Lower lobe of right lung (tissue), 2 donors: ENCODE measurements at regions not wholly inside any gene's neighbourhood (a gene's known extent, or its start where the extent isn't known, plus 50 kb on each side); places are given as distances from the start of the nearest gene placed in this dataset.

Experiments used
- ATAC-seq, 2 donors: fragments of 200-7000 bp; cut with Tn5 transposase; one replicate each; pipeline ENCODE4 v1.9.1; 2020 to 2022; ENCODE audit warnings: mild to moderate bottlenecking in 2 of 2, moderate library complexity in 2 of 2
- DNase-seq: peaks from one replicate; pipeline ENCODE4 v3.0.0-alpha.2; 2020
- H3K27ac ChIP-seq: fragments of 200-600 bp; one replicate; pipeline ENCODE4 v1.8.0; 2022
- H3K27me3 ChIP-seq: fragments of 200-600 bp; one replicate; pipeline ENCODE4 v1.8.0; 2022; ENCODE audit warnings: low read depth
- H3K36me3 ChIP-seq: fragments of 200-600 bp; one replicate; pipeline ENCODE4 v1.8.0; 2022; ENCODE audit warnings: mild to moderate bottlenecking
- H3K4me1 ChIP-seq: fragments of 200-600 bp; one replicate; pipeline ENCODE4 v1.8.0; 2022
- H3K4me3 ChIP-seq: fragments of 200-600 bp; one replicate; pipeline ENCODE4 v1.8.0; 2022; ENCODE audit warnings: mild to moderate bottlenecking
- H3K9me3 ChIP-seq: fragments of 200-600 bp; one replicate; pipeline ENCODE4 v1.8.0; 2022
- CTCF ChIP-seq: fragments of 200-600 bp; IDR thresholded peaks from one replicate; pipeline ENCODE4 v1.8.0; 2022; ENCODE audit warnings: antibody characterized with exemption, mild to moderate bottlenecking
- intact Hi-C: fragments of 100-400 bp; cut with DNase I; formaldehyde crosslinking; loops from one replicate; pipeline ENCODE4 v1.11.0; 2022
- donor health status: DM: no; HTN: yes; CAD: no; lungs with severe emphysema.

DNA sequence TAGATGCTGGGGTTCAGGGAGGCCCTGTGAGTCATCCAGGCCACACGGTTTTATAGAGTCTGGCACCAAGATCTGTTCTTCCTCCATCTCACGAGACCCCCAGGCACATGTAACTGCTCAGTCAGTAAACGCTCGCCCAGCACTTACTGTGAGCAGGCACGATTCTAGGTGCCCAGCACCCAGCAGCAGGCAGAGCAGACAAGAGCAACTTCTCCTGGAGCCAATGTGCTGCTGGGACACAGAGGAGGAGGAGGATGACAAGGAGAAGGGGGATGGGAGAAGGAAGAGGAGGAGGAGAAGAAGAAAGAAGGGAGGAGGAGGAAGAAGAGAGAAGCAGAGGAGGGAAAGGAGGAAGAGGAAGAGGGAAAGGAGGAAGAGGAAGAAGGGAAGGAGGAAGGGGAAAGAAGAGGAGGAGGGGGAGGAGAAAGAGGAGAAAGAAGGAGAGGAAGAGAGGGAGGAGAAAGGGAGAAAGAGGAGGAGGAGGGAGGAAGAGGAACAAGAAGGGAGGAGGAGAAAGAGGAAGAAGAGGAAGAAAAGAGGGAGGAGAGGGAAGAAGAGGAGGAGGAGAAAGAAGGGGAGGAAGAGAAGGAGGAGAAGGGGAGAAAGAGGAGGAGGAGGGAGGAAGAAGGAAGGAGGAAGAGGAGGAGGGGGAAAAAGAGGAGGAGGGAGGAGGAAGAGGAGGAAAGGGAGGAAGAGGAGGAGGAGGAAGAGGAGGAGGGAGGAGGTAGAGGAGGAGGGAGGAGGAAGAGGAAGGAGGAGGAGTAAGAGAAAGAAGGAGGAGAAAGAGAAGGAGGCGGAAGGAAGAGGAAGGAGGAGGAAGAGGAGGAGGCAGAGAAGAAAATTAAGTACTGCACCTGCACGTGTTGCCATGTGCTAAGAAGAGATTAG lies 77.6 kb upstream of the RTL6 start:
- Histone ChIP-seq H3K27me3 (peaks cover 19% of the 10 kb centered on the region), H3K4me3 (no peak overlapping the region), H3K27ac (no peak overlapping the region), H3K4me1 (no peaks in the 10 kb centered on the region), H3K36me3 (no peaks in the 10 kb centered on the region), H3K9me3 (no peaks in the 10 kb centered on the region)
- DNase-seq (no peak), ATAC-seq (no peak)
- intact Hi-C loops, result no loop called here
- TF ChIP-seq CTCF, result no peak

GRCh38 chr22:44574640-44575380 lies 76.8 kb upstream of the RTL6 start:
- no peak for ATAC-seq

GRCh38 chr22:44574057-44574639 lies 76.1 kb upstream of the RTL6 start:
- intact Hi-C loops, result no loop called here
- H3K36me3 ChIP-seq, result no peaks in the 10 kb centered on the region

More at GRCh38 chr22:44574640-44575380, 76.8 kb upstream of the RTL6 start:
- Histone ChIP-seq H3K27me3 (peaks cover 21% of the 10 kb centered on the region), H3K27ac (no peak overlapping the region), H3K4me3 (no peak overlapping the region), H3K9me3 (no peaks in the 10 kb centered on the region), H3K36me3 (no peaks in the 10 kb centered on the region), H3K4me1 (no peaks in the 10 kb centered on the region)
- no peak for DNase-seq
- intact Hi-C loops, result no loop called here
- no peak for TF ChIP-seq CTCF

GRCh38 chr22:44573451-44573850 lies 75.4 kb upstream of the RTL6 start:
- Histone ChIP-seq H3K4me1 (no peaks in the 10 kb centered on the region), H3K27ac (no peak overlapping the region), H3K36me3 (no peaks in the 10 kb centered on the region), H3K4me3 (no peak overlapping the region), H3K9me3 (no peaks in the 10 kb centered on the region), H3K27me3 (peaks cover 20% of the 10 kb centered on the region)
- no peak for TF ChIP-seq CTCF
- no peak for ATAC-seq
- intact Hi-C loops, result no loop called here
- DNase-seq, result no peak

More at GRCh38 chr22:44574057-44574639, 76.1 kb upstream of the RTL6 start:
- DNase-seq (no peak), ATAC-seq (peak; percentile 46 to 71)
- TF ChIP-seq CTCF, result no peak
- H3K27ac ChIP-seq, result no peak overlapping the region
- H3K4me3 ChIP-seq, result no peak overlapping the region
- no peaks in the 10 kb centered on the region for H3K9me3 ChIP-seq
- H3K4me1 ChIP-seq, result no peaks in the 10 kb centered on the region
- peaks cover 21% of the 10 kb centered on the region for H3K27me3 ChIP-seq

DNA sequence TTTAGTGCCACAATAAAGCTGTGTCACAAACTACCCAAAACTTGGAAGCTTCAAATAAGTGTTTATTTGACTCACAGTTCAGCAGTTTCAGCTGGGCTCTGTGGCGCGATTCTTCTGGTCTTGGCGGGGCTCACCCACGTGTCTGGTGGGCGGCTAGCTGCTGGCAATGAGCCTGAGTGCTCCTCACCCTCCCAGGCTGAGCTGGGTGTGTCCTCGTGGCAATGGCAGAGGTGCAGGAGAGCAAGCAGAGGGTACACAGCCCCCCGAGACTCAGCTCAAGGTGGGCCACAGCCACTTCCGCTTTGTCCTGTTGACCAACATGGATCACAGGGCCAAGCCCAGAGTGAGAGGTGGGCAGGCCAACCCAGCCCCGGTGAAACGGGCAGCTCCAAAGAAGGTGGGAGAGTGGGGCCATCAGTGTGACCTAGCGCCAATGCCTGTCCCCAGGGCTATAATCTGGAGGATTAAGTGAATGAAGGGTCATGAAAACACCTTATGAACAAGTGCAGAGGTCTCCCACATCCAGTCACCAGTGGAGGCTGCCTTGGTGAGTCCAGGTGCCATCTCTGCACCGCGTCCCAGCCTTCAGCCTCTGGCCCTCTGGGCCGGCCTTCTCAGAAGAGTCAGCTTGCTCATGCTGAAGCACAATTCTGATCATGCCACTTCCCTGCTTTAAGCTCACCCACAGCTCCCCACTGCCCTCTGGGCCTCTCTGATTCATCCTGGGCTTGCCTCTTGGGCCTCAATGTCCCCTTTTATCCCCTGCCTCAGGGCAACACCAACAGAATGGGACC lies 74.6 kb upstream of the RTL6 start:
- no peak overlapping the region for H3K27ac ChIP-seq
- no peak for TF ChIP-seq CTCF

More for the DNA sequence above, 74.6 kb upstream of the RTL6 start:
- intact Hi-C loops, result no loop called here
- Histone ChIP-seq H3K27me3 (peaks cover 12% of the 10 kb centered on the region), H3K36me3 (no peaks in the 10 kb centered on the region), H3K4me1 (no peaks in the 10 kb centered on the region), H3K9me3 (no peaks in the 10 kb centered on the region), H3K4me3 (no peak overlapping the region)
- ATAC-seq (no peak), DNase-seq (no peak)
